ENCODE measurements at regions not wholly inside any gene's neighbourhood (a gene's known extent, or its start where the extent isn't known, plus 50 kb on each side); places are given as distances from the start of the nearest gene placed in this dataset.
"Not testable (repeated sequence)": the region's sequence is repeated elsewhere in the genome, so short reads cannot be mapped to it uniquely, and the experiment has no call there.

GRCh38 chr7:73175322-73175721 is 89.5 kb upstream of the SPDYE9 start:
- not testable (repeated sequence) for DNase-seq (ENCODE audit: low read depth in 2 of 2)

- not testable (repeated sequence) for DNase-seq (ENCODE audit: low read depth in 2 of 2)
Observed at GRCh38 chr7:73170902-73171301, 85.1 kb upstream of the SPDYE9 start.

- DNase-seq (ENCODE audit: low read depth in 2 of 2) = not testable (repeated sequence)
Observed at GRCh38 chr7:73170415-73170814, 84.6 kb upstream of the SPDYE9 start.

GRCh38 chr7:73166152-73166551 is 80.3 kb upstream of the SPDYE9 start:
- not testable (repeated sequence) for DNase-seq (ENCODE audit: low read depth in 2 of 2)

- DNase-seq (ENCODE audit: low read depth in 2 of 2) = not testable (repeated sequence)
Observed at GRCh38 chr7:73162680-73163079, 76.8 kb upstream of the SPDYE9 start.

- DNase-seq (ENCODE audit: low read depth in 2 of 2) = not testable (repeated sequence)
Observed at GRCh38 chr7:73161727-73162126, 75.9 kb upstream of the SPDYE9 start.

- not testable (repeated sequence) for DNase-seq (ENCODE audit: low read depth in 2 of 2)
Observed at GRCh38 chr7:73157169-73157661, 71.4 kb upstream of the SPDYE9 start.

- DNase-seq (ENCODE audit: low read depth in 2 of 2) = not testable (repeated sequence)
Observed at GRCh38 chr7:73156510-73157168, 70.8 kb upstream of the SPDYE9 start.

GRCh38 chr7:73154586-73155038 is 68.8 kb upstream of the SPDYE9 start:
- peak; percentile 48 to 63 for DNase-seq (ENCODE audit: low read depth in 2 of 2)

GRCh38 chr7:73153921-73154585 is 68.2 kb upstream of the SPDYE9 start:
- DNase-seq (ENCODE audit: low read depth in 2 of 2) = not testable (repeated sequence)

- not testable (repeated sequence) for DNase-seq (ENCODE audit: low read depth in 2 of 2)
Observed at GRCh38 chr7:73148570-73148969, 62.7 kb upstream of the SPDYE9 start.

- DNase-seq (ENCODE audit: low read depth in 2 of 2) = not testable (repeated sequence)
Observed at GRCh38 chr7:73147681-73148080, 61.8 kb upstream of the SPDYE9 start.

- DNase-seq (ENCODE audit: low read depth in 2 of 2) = not testable (repeated sequence)
Observed at GRCh38 chr7:73143993-73144392, 58.2 kb upstream of the SPDYE9 start.

- not testable (repeated sequence) for DNase-seq (ENCODE audit: low read depth in 2 of 2)
Observed at GRCh38 chr7:73137922-73138321, 52.1 kb upstream of the SPDYE9 start.

Measured in stimulated activated CD8-positive, alpha-beta memory T cell treated with anti-CD3 and anti-CD28 coated beads, Interleukin-2, amount 100 ng/mL, for 1 hour (primary cell).